WTC11 (cell line): ENCODE measurements at regions not wholly inside any gene's neighbourhood (a gene's known extent, or its start where the extent isn't known, plus 50 kb on each side); places are given as distances from the start of the nearest gene placed in this dataset.

ENCODE experiments used
- ATAC-seq: fragments of 200-7000 bp; cut with Tn5 transposase; 2 replicates; pipeline ENCODE4 v1.10.0; 2021; ENCODE audit warnings: mild to moderate bottlenecking, moderate library complexity
- CTCF ChIA-PET: fragments of 300-600 bp; sonication (Branson Sonifier 250); formaldehyde crosslinking; loops from one replicate; lab custom pipeline; 2021; ENCODE audit warnings: antibody characterized with exemption; lab: Charles Lee
- POLR2A ChIA-PET: fragments of 350-600 bp; sonication (Branson Sonifier 250); formaldehyde crosslinking; loops from one replicate; lab custom pipeline; 2021; ENCODE audit warnings: antibody characterized with exemption; lab: Charles Lee
- DNase-seq: peaks from one replicate; pipeline ENCODE4 v3.0.0; 2021; ENCODE audit warnings: low spot score
- H3K27ac Mint-ChIP-seq: 2 replicates; pipeline ENCODE4 v1.8.0; 2021; ENCODE audit warnings: mixed read lengths
- H3K27me3 Mint-ChIP-seq: 2 replicates; pipeline ENCODE4 v1.8.0; 2021; ENCODE audit warnings: low read depth, mild to moderate bottlenecking, moderate library complexity, mixed read lengths
- H3K36me3 Mint-ChIP-seq: 2 replicates; pipeline ENCODE4 v1.8.0; 2021; ENCODE audit warnings: mixed read lengths
- H3K4me1 Mint-ChIP-seq: 2 replicates; pipeline ENCODE4 v1.8.0; 2022; ENCODE audit warnings: mixed read lengths
- H3K4me3 Mint-ChIP-seq: 2 replicates; pipeline ENCODE4 v1.8.0; 2021; ENCODE audit warnings: mild to moderate bottlenecking, moderate library complexity, mixed read lengths
- H3K9me3 Mint-ChIP-seq: 2 replicates; pipeline ENCODE4 v1.8.0; 2021; ENCODE audit warnings: mixed read lengths
- CDX4 ChIP-seq: fragments of 250-450 bp; sonication (Bioruptor Pico); IDR thresholded peaks from 2 replicates; pipeline ENCODE4 v1.9.0; 2021; ENCODE audit warnings: moderate library complexity, mild to moderate bottlenecking, inconsistent platforms, borderline replicate concordance
- ELF4 ChIP-seq: sonication (generic); formaldehyde crosslinking; IDR thresholded peaks from 2 replicates; pipeline ENCODE4 v1.8.1; 2022; ENCODE audit warnings: low read depth, mild to moderate bottlenecking, moderate library complexity, missing genetic modification reagents
- ESRRA ChIP-seq: sonication (generic); formaldehyde crosslinking; IDR thresholded peaks from 2 replicates; pipeline ENCODE4 v1.8.1; 2022; ENCODE audit warnings: mild to moderate bottlenecking, missing genetic modification reagents, borderline replicate concordance
- GABPB1 ChIP-seq: sonication (generic); formaldehyde crosslinking; IDR thresholded peaks from 2 replicates; pipeline ENCODE4 v1.8.1; 2023; ENCODE audit warnings: mild to moderate bottlenecking, missing genetic modification reagents
- GRHL2 ChIP-seq: fragments of 250-450 bp; sonication (Bioruptor Pico); IDR thresholded peaks from 2 replicates; pipeline ENCODE4 v1.8.0; 2022; ENCODE audit warnings: mild to moderate bottlenecking, moderate library complexity; ENCODE audit not compliant: insufficient replicate concordance, severe bottlenecking
- MXD4 ChIP-seq: fragments of 250-450 bp; sonication (Bioruptor Pico); IDR thresholded peaks from 2 replicates; pipeline ENCODE4 v1.8.0; 2021; ENCODE audit warnings: mild to moderate bottlenecking, moderate library complexity, borderline replicate concordance
- NFE2L1 ChIP-seq: sonication (generic); formaldehyde crosslinking; IDR thresholded peaks from 2 replicates; pipeline ENCODE4 v1.8.1; 2023; ENCODE audit warnings: missing genetic modification reagents
- PRDM15 ChIP-seq: sonication (generic); formaldehyde crosslinking; IDR thresholded peaks from 2 replicates; pipeline ENCODE4 v1.8.0; 2022; ENCODE audit warnings: missing genetic modification reagents
- SOX15 ChIP-seq: fragments of 250-450 bp; sonication (Bioruptor Pico); IDR thresholded peaks from 2 replicates; pipeline ENCODE4 v1.9.0; 2021; ENCODE audit warnings: mild to moderate bottlenecking
- TCF7 ChIP-seq: sonication (generic); formaldehyde crosslinking; IDR thresholded peaks from 2 replicates; pipeline ENCODE4 v1.8.0; 2022; ENCODE audit warnings: mild to moderate bottlenecking, low read depth, missing genetic modification reagents, moderate library complexity
- TEAD1 ChIP-seq: sonication (generic); formaldehyde crosslinking; IDR thresholded peaks from 2 replicates; pipeline ENCODE4 v1.8.0; 2022; ENCODE audit warnings: mild to moderate bottlenecking, missing genetic modification reagents
- TEAD4 ChIP-seq: sonication (generic); formaldehyde crosslinking; IDR thresholded peaks from 2 replicates; pipeline ENCODE4 v1.8.0; 2022; ENCODE audit warnings: mild to moderate bottlenecking, missing genetic modification reagents
- TP53 ChIP-seq: sonication (generic); formaldehyde crosslinking; IDR thresholded peaks from 2 replicates; pipeline ENCODE4 v1.8.1; 2023; ENCODE audit warnings: mild to moderate bottlenecking, missing genetic modification reagents
- ZBTB43 ChIP-seq: sonication (generic); formaldehyde crosslinking; IDR thresholded peaks from 2 replicates; pipeline ENCODE4 v1.8.1; 2023; ENCODE audit warnings: mild to moderate bottlenecking, missing genetic modification reagents
- ZNF138 ChIP-seq: sonication (generic); formaldehyde crosslinking; conservative IDR thresholded peaks from 2 replicates; pipeline ENCODE4 v1.8.1; 2022; ENCODE audit warnings: mild to moderate bottlenecking, moderate library complexity, missing genetic modification reagents
- ZNF232 ChIP-seq: sonication (generic); formaldehyde crosslinking; IDR thresholded peaks from 2 replicates; pipeline ENCODE4 v1.8.0; 2022; ENCODE audit warnings: mild to moderate bottlenecking, missing genetic modification reagents
- ZNF263 ChIP-seq: sonication (generic); formaldehyde crosslinking; IDR thresholded peaks from 2 replicates; pipeline ENCODE4 v1.8.1; 2022; ENCODE audit warnings: low read depth, mild to moderate bottlenecking, moderate library complexity, missing genetic modification reagents
- ZNF423 ChIP-seq: fragments of 250-450 bp; sonication (Bioruptor Pico); IDR thresholded peaks from 2 replicates; pipeline ENCODE4 v2.1.2; 2022; ENCODE audit warnings: mild to moderate bottlenecking, moderate library complexity
- TF ChIP-seq, protein P1 (sequence below): sonication (generic); formaldehyde crosslinking; IDR thresholded peaks from 2 replicates; pipeline ENCODE4 v1.8.0; 2023; ENCODE audit warnings: missing genetic modification reagents
- TF ChIP-seq, protein P2 (sequence below): fragments of 250-450 bp; sonication (Bioruptor Pico); IDR thresholded peaks from 2 replicates; pipeline ENCODE4 v1.9.0; 2021; ENCODE audit warnings: mild to moderate bottlenecking, borderline replicate concordance
- TF ChIP-seq, protein P3 (sequence below): sonication (generic); formaldehyde crosslinking; IDR thresholded peaks from 2 replicates; pipeline ENCODE4 v1.8.0; 2023; ENCODE audit warnings: mild to moderate bottlenecking, missing genetic modification reagents

DNA sequence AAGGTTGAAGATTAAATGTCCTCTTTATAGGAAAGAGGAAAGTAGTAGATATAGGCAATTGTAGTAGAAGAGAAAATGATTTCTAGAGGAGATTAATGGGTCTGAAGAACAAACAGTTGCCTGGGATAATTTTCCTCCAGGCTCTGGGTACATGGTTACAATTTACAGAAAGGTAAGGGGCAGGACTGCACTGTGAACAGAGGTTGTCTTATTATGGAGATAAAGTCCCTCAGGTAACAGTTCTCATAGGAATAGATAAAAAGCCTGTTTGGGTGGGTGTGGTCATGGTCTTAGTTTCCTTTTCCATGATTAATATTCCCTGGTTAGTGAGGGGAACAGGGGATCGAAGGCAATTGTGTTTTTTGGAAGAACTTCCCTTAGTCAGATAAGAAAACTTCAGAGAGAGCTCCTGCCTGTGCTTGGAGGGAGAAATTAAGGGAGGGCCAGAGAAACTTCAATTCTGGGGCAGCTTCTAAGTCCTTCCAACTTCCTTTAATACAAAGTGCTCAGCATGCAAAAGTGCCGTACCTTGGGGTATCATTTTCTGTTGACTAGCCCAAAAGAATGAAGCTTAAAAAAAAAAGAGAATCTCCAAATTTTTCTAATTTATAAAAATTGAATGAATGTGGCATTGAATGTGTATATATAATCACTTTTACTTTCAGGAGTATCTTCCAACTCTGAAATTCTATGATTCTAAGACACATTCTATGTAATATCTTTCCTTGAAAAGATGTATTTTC lies 295.4 kb upstream of the USP25 start:
- TF ChIP-seq ZNF232 (CRISPR knock-in tag) (no peak), TEAD4 (CRISPR knock-in tag) (no peak), ZNF423 (CRISPR knock-in tag) (no peak), CDX4 (CRISPR knock-in tag) (no peak), TEAD1 (CRISPR knock-in tag) (no peak), ZNF138 (no peak), ZBTB43 (CRISPR knock-in tag) (no peak), TCF7 (no peak), GABPB1 (CRISPR knock-in tag) (no peak), NFE2L1 (CRISPR knock-in tag) (no peak), GRHL2 (CRISPR knock-in tag) (no peak)
- TF ChIP-seq, protein P1, sequence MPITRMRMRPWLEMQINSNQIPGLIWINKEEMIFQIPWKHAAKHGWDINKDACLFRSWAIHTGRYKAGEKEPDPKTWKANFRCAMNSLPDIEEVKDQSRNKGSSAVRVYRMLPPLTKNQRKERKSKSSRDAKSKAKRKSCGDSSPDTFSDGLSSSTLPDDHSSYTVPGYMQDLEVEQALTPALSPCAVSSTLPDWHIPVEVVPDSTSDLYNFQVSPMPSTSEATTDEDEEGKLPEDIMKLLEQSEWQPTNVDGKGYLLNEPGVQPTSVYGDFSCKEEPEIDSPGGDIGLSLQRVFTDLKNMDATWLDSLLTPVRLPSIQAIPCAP: no peak
- H3K9me3 Mint-ChIP-seq: peaks cover 27% of the 10 kb centered on the region
- ATAC-seq (no peak), DNase-seq (no peak)
- no peak overlapping the region for H3K4me3 Mint-ChIP-seq
- H3K4me1 Mint-ChIP-seq: peaks cover 15% of the 10 kb centered on the region
- POLR2A ChIA-PET: no interaction called here
- no peak overlapping the region for H3K27ac Mint-ChIP-seq
- peaks cover 14% of the 10 kb centered on the region for H3K36me3 Mint-ChIP-seq
- CTCF ChIA-PET: no interaction called here
- H3K27me3 Mint-ChIP-seq: no peaks in the 10 kb centered on the region

DNA sequence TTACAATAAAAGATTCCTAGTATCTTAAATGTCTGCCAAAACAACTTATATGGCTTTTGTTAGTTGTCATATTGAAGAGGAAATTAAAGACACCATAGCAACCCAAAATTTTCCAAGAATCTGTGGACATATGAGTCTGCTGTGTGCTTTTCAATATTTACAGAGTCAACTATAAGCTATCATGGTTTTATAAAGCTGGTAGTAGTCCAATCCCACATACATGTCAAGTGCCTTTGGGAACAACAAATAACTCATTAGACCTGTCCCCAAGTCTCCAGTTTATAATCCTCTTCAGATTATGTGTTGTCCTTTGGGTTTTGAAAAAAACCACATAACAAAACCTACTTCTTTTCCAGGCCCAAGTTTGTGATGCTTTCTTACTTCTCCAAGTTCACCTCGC lies 293.8 kb upstream of the USP25 start:
- ATAC-seq (no peak), DNase-seq (no peak)
- H3K9me3 Mint-ChIP-seq: peaks cover 27% of the 10 kb centered on the region
- CTCF ChIA-PET: no interaction called here
- no peak for TF ChIP-seq TP53 (CRISPR knock-in tag)
- no peak for TF ChIP-seq SOX15 (CRISPR knock-in tag)
- TF ChIP-seq MXD4 (CRISPR knock-in tag): no peak
- no peak for TF ChIP-seq PRDM15
- TF ChIP-seq ESRRA (CRISPR knock-in tag): no peak
- TF ChIP-seq ZNF263 (CRISPR knock-in tag): no peak
- no peak for TF ChIP-seq ELF4 (CRISPR knock-in tag)
- no peak for TF ChIP-seq TEAD4 (CRISPR knock-in tag)
- no peak for TF ChIP-seq ZNF138
- TF ChIP-seq, protein P2, sequence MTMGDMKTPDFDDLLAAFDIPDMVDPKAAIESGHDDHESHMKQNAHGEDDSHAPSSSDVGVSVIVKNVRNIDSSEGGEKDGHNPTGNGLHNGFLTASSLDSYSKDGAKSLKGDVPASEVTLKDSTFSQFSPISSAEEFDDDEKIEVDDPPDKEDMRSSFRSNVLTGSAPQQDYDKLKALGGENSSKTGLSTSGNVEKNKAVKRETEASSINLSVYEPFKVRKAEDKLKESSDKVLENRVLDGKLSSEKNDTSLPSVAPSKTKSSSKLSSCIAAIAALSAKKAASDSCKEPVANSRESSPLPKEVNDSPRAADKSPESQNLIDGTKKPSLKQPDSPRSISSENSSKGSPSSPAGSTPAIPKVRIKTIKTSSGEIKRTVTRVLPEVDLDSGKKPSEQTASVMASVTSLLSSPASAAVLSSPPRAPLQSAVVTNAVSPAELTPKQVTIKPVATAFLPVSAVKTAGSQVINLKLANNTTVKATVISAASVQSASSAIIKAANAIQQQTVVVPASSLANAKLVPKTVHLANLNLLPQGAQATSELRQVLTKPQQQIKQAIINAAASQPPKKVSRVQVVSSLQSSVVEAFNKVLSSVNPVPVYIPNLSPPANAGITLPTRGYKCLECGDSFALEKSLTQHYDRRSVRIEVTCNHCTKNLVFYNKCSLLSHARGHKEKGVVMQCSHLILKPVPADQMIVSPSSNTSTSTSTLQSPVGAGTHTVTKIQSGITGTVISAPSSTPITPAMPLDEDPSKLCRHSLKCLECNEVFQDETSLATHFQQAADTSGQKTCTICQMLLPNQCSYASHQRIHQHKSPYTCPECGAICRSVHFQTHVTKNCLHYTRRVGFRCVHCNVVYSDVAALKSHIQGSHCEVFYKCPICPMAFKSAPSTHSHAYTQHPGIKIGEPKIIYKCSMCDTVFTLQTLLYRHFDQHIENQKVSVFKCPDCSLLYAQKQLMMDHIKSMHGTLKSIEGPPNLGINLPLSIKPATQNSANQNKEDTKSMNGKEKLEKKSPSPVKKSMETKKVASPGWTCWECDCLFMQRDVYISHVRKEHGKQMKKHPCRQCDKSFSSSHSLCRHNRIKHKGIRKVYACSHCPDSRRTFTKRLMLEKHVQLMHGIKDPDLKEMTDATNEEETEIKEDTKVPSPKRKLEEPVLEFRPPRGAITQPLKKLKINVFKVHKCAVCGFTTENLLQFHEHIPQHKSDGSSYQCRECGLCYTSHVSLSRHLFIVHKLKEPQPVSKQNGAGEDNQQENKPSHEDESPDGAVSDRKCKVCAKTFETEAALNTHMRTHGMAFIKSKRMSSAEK (CRISPR knock-in tag): no peak
- TF ChIP-seq, protein P3, sequence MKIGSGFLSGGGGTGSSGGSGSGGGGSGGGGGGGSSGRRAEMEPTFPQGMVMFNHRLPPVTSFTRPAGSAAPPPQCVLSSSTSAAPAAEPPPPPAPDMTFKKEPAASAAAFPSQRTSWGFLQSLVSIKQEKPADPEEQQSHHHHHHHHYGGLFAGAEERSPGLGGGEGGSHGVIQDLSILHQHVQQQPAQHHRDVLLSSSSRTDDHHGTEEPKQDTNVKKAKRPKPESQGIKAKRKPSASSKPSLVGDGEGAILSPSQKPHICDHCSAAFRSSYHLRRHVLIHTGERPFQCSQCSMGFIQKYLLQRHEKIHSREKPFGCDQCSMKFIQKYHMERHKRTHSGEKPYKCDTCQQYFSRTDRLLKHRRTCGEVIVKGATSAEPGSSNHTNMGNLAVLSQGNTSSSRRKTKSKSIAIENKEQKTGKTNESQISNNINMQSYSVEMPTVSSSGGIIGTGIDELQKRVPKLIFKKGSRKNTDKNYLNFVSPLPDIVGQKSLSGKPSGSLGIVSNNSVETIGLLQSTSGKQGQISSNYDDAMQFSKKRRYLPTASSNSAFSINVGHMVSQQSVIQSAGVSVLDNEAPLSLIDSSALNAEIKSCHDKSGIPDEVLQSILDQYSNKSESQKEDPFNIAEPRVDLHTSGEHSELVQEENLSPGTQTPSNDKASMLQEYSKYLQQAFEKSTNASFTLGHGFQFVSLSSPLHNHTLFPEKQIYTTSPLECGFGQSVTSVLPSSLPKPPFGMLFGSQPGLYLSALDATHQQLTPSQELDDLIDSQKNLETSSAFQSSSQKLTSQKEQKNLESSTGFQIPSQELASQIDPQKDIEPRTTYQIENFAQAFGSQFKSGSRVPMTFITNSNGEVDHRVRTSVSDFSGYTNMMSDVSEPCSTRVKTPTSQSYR (CRISPR knock-in tag): no peak
- no peak overlapping the region for H3K4me3 Mint-ChIP-seq
- no peak overlapping the region for H3K27ac Mint-ChIP-seq
- peaks cover 19% of the 10 kb centered on the region for H3K4me1 Mint-ChIP-seq
- no peaks in the 10 kb centered on the region for H3K27me3 Mint-ChIP-seq
- peaks cover 14% of the 10 kb centered on the region for H3K36me3 Mint-ChIP-seq
- POLR2A ChIA-PET: no interaction called here
